Thoracic aorta (tissue), 2 donors: ENCODE measurements at regions not wholly inside any gene's neighbourhood (a gene's known extent, or its start where the extent isn't known, plus 50 kb on each side); places are given as distances from the start of the nearest gene placed in this dataset.
"Not testable (repeated sequence)": the region's sequence is repeated elsewhere in the genome, so short reads cannot be mapped to it uniquely, and the experiment has no call there.

ENCODE experiments used
- ATAC-seq: fragments of 150-250 bp; one replicate; pipeline ENCODE4 v1.8.0; 2017; ENCODE audit warnings: low read depth; ENCODE audit not compliant: insufficient number of reproducible peaks, low FRiP score
- DNase-seq: peaks from one replicate; pipeline ENCODE4 v3.0.0-alpha.2; 2020; ENCODE audit warnings: low spot score
- H3K27ac ChIP-seq, 2 donors: fragments of 200-600 bp; sonication (generic); 1 replicate in 1 of 2; 2 replicates in 1 of 2; pipeline ENCODE4 v1.5.1; 2016; ENCODE audit warnings: mild to moderate bottlenecking in 2 of 2, moderate library complexity in 2 of 2
- H3K27me3 ChIP-seq: fragments of 200-600 bp; sonication (generic); replicated peaks from 2 replicates; pipeline ENCODE4 v1.6.0; 2016; ENCODE audit warnings: mild to moderate bottlenecking; ENCODE audit not compliant: insufficient read depth
- H3K36me3 ChIP-seq: fragments of 200-600 bp; sonication (generic); one replicate; pipeline ENCODE4 v1.5.1; 2016
- H3K4me1 ChIP-seq, 2 donors: fragments of 200-600 bp; sonication (generic); 1 replicate in 1 of 2; 2 replicates in 1 of 2; pipeline versions ENCODE4 v1.5.1 to v1.6.0; 2016; ENCODE audit warnings: low read depth in 2 of 2, mild to moderate bottlenecking in 1 of 2; ENCODE audit not compliant: control insufficient read depth in 1 of 2
- H3K4me3 ChIP-seq: fragments of 200-600 bp; sonication (generic); 2 replicates; pipeline ENCODE4 v1.5.1; 2016; ENCODE audit warnings: mild to moderate bottlenecking
- H3K9me3 ChIP-seq: fragments of 200-600 bp; sonication (generic); 2 replicates; pipeline ENCODE4 v1.5.1; 2016
- CTCF ChIP-seq: fragments of 200-600 bp; sonication (generic); IDR thresholded peaks from one replicate; pipeline ENCODE4 v1.5.1; 2019; ENCODE audit warnings: antibody characterized with exemption

GRCh38 chr3:153818338-153818737 lies 302.9 kb upstream of the ARHGEF26 start:
- DNase-seq, result no peak
- Histone ChIP-seq H3K36me3 (no peaks in the 10 kb centered on the region), H3K4me3 (no peak overlapping the region), H3K4me1 (no peaks in the 10 kb centered on the region), H3K27me3 (no peaks in the 10 kb centered on the region), H3K9me3 (no peaks in the 10 kb centered on the region), H3K27ac (no peak overlapping the region)
- TF ChIP-seq CTCF, result no peak
- ATAC-seq, result no peak

- Histone ChIP-seq H3K36me3 (no peaks in the 10 kb centered on the region), H3K9me3 (no peaks in the 10 kb centered on the region), H3K4me3 (no peak overlapping the region), H3K27me3 (no peaks in the 10 kb centered on the region), H3K27ac (no peak overlapping the region), H3K4me1 (no peaks in the 10 kb centered on the region)
- DNase-seq (no peak), ATAC-seq (no peak)
- TF ChIP-seq CTCF, result no peak
Measured at GRCh38 chr3:153820035-153820434, 301.2 kb upstream of the ARHGEF26 start.

- not testable (repeated sequence) for DNase-seq, H3K4me1 ChIP-seq, ATAC-seq, H3K27ac ChIP-seq, H3K9me3 ChIP-seq, H3K4me3 ChIP-seq, H3K36me3 ChIP-seq, H3K27me3 ChIP-seq
Measured at GRCh38 chr3:153828346-153828745, 292.8 kb upstream of the ARHGEF26 start.

GRCh38 chr3:153829606-153830170 lies 291.5 kb upstream of the ARHGEF26 start:
- Histone ChIP-seq H3K4me3 (no peak overlapping the region), H3K4me1 (no peaks in the 10 kb centered on the region), H3K27me3 (no peaks in the 10 kb centered on the region), H3K27ac (no peak overlapping the region), H3K9me3 (no peaks in the 10 kb centered on the region), H3K36me3 (no peaks in the 10 kb centered on the region)
- ATAC-seq (no peak), DNase-seq (no peak)
- no peak for TF ChIP-seq CTCF

GRCh38 chr3:153830552-153830951 lies 290.6 kb upstream of the ARHGEF26 start:
- TF ChIP-seq CTCF, result no peak
- ATAC-seq (no peak), DNase-seq (no peak)
- H3K27me3 ChIP-seq, result no peaks in the 10 kb centered on the region
- H3K4me3 ChIP-seq, result no peak overlapping the region
- no peaks in the 10 kb centered on the region for H3K36me3 ChIP-seq
- no peaks in the 10 kb centered on the region for H3K4me1 ChIP-seq
- no peaks in the 10 kb centered on the region for H3K9me3 ChIP-seq
- no peak overlapping the region for H3K27ac ChIP-seq

GRCh38 chr3:153835540-153835939 lies 285.6 kb upstream of the ARHGEF26 start:
- no peak for ATAC-seq
- Histone ChIP-seq H3K27me3 (no peaks in the 10 kb centered on the region), H3K4me3 (no peak overlapping the region), H3K27ac (no peak overlapping the region), H3K9me3 (no peaks in the 10 kb centered on the region), H3K4me1 (no peaks in the 10 kb centered on the region), H3K36me3 (no peaks in the 10 kb centered on the region)
- TF ChIP-seq CTCF, result no peak
- DNase-seq, result no peak
